A549 (cell line): ENCODE measurements at regions not wholly inside any gene's neighbourhood (a gene's known extent, or its start where the extent isn't known, plus 50 kb on each side); places are given as distances from the start of the nearest gene placed in this dataset.

ENCODE experiments used
- ATAC-seq, 2 experiments: fragments of 200-7000 bp in 1 of 2; fragments of >200 bp in 1 of 2; cut with Nextera tagmentation in 1 of 2; cut with Tn5 transposase in 1 of 2; 3 replicates each; pipeline versions ENCODE4 v1.8.0 to v1.9.1; 2018 to 2020; ENCODE audit warnings: mild to moderate bottlenecking in 1 of 2, moderate library complexity in 1 of 2
- CTCF ChIA-PET: fragments of 300-600 bp; sonication (Branson Sonifier 250); formaldehyde crosslinking; extraction: SDS; loops from one replicate; lab custom pipeline; 2021; ENCODE audit warnings: antibody characterized with exemption, inconsistent platforms; lab: Yijun Ruan, JAX
- POLR2A ChIA-PET: fragments of 350-600 bp; formaldehyde crosslinking; extraction: SDS; loops from one replicate; lab custom pipeline; 2021; ENCODE audit warnings: antibody characterized with exemption, inconsistent platforms; lab: Yijun Ruan, JAX
- DNase-seq, 2 experiments: peaks; one replicate each; pipeline versions ENCODE4 v3.0.0 to v3.0.0-alpha.2; 2011 to 2016; ENCODE audit warnings: low read depth in 1 of 2, low spot score in 1 of 2
- FAIRE-seq: peaks from 2 replicates; lab custom pipeline; 2011; peaks lifted over from hg19 to GRCh38; lab: Jason Lieb, UNC
- H3K27ac ChIP-seq, 2 experiments: fragments of >200 bp; sonication (Bioruptor Twin); formaldehyde crosslinking; 3 replicates each; pipeline ENCODE4 v1.5.1; 2016 to 2017
- H3K4me1 ChIP-seq: fragments of >200 bp; sonication (Bioruptor Twin); formaldehyde crosslinking; 3 replicates; pipeline ENCODE4 v1.6.1; 2016
- H3K4me2 ChIP-seq: fragments of >200 bp; sonication (Bioruptor Twin); formaldehyde crosslinking; 3 replicates; pipeline ENCODE4 v1.6.1; 2016
- H3K4me3 ChIP-seq: fragments of >200 bp; sonication (Bioruptor Twin); formaldehyde crosslinking; 3 replicates; pipeline ENCODE4 v1.5.1; 2016
- H3K9me3 ChIP-seq: fragments of >200 bp; sonication (Bioruptor Twin); formaldehyde crosslinking; 3 replicates; pipeline ENCODE4 v1.6.1; 2016
- CBX8 ChIP-seq: fragments of 200-600 bp; sonication (generic); IDR thresholded peaks from 2 replicates; pipeline ENCODE4 v1.6.1; 2016
- CEBPB ChIP-seq, 2 experiments: fragments of >200 bp in 1 of 2; sonication (Bioruptor Twin) in 1 of 2; formaldehyde crosslinking in 1 of 2; IDR thresholded peaks; 2 replicates each; pipeline ENCODE4 v1.6.1; 2012 to 2016
- CTCF ChIP-seq: fragments of >200 bp; sonication (Bioruptor Twin); formaldehyde crosslinking; IDR thresholded peaks from 3 replicates; pipeline ENCODE4 v1.5.1; 2016
- EHMT2 ChIP-seq: fragments of 200-600 bp; sonication (generic); IDR thresholded peaks from 2 replicates; pipeline ENCODE4 v1.6.1; 2016; ENCODE audit warnings: antibody characterized with exemption, low read depth, mild to moderate bottlenecking, moderate library complexity
- ELK1 ChIP-seq: fragments of 150-350 bp; IDR thresholded peaks from 2 replicates; pipeline ENCODE4 v1.6.1; 2014; ENCODE audit warnings: low read depth, mild to moderate bottlenecking, low read length
- FOSL2 ChIP-seq, 2 experiments: fragments of 450-650 bp in 1 of 2; fragments of >200 bp in 1 of 2; sonication (Bioruptor Twin) in 1 of 2; formaldehyde crosslinking; IDR thresholded peaks; 2 replicates each; pipeline versions ENCODE4 v1.5.0 to v1.6.1; 2016 to 2020; ENCODE audit warnings: mild to moderate bottlenecking in 1 of 2, moderate library complexity in 1 of 2
- FOXS1 ChIP-seq: fragments of 250-450 bp; sonication (Bioruptor Pico); IDR thresholded peaks from 2 replicates; pipeline ENCODE4 v1.5.0; 2020; ENCODE audit warnings: mild to moderate bottlenecking, moderate library complexity
- HEYL ChIP-seq: fragments of 250-450 bp; sonication (Bioruptor Pico); IDR thresholded peaks from 2 replicates; pipeline ENCODE4 v1.8.0; 2021; ENCODE audit warnings: mild to moderate bottlenecking, moderate library complexity
- HOXB13 ChIP-seq: fragments of 250-450 bp; sonication (Bioruptor Pico); IDR thresholded peaks from 2 replicates; pipeline ENCODE4 v1.5.0; 2020; ENCODE audit warnings: low read depth, mild to moderate bottlenecking, moderate library complexity
- JUN ChIP-seq, 2 experiments: fragments of >200 bp; sonication (Bioruptor Twin); formaldehyde crosslinking; IDR thresholded peaks; 2 replicates in 1 of 2; 3 replicates in 1 of 2; pipeline ENCODE4 v1.6.1; 2016 to 2017
- KDM1A ChIP-seq: fragments of 200-600 bp; sonication (generic); IDR thresholded peaks from 2 replicates; pipeline ENCODE4 v1.6.1; 2016; ENCODE audit warnings: low read depth, mild to moderate bottlenecking
- MAFK ChIP-seq: fragments of 450-650 bp; IDR thresholded peaks from 2 replicates; pipeline ENCODE4 v1.6.1; 2014; ENCODE audit not compliant: partially characterized antibody
- MAZ ChIP-seq: fragments of 150-350 bp; IDR thresholded peaks from 2 replicates; pipeline ENCODE4 v1.6.1; 2014; ENCODE audit warnings: antibody characterized with exemption, low read depth, low read length, borderline replicate concordance
- NFE2L2 ChIP-seq: fragments of 150-350 bp; conservative IDR thresholded peaks from 2 replicates; pipeline ENCODE4 v1.6.1; 2014; ENCODE audit warnings: low read length
- NPAS2 ChIP-seq: fragments of 250-450 bp; sonication (Bioruptor Pico); IDR thresholded peaks from 2 replicates; pipeline ENCODE4 v1.8.0; 2022; ENCODE audit warnings: mild to moderate bottlenecking, moderate library complexity, borderline replicate concordance
- POLR2AphosphoS2 ChIP-seq: conservative IDR thresholded peaks from 2 replicates; pipeline ENCODE4 v1.6.1; 2012; ENCODE audit warnings: low read length, improper control_type of control experiment, inconsistent platforms
- RCOR1 ChIP-seq: fragments of 150-350 bp; IDR thresholded peaks from 2 replicates; pipeline ENCODE4 v1.6.1; 2014; ENCODE audit warnings: antibody characterized with exemption, low read length, low read depth
- REST ChIP-seq: fragments of 200-600 bp; sonication (generic); IDR thresholded peaks from 2 replicates; pipeline ENCODE4 v1.6.1; 2016; ENCODE audit warnings: antibody characterized with exemption, mild to moderate bottlenecking, moderate library complexity
- RFX5 ChIP-seq: fragments of 450-650 bp; IDR thresholded peaks from 2 replicates; pipeline ENCODE4 v1.7.1; 2014; ENCODE audit warnings: antibody characterized with exemption, mild to moderate bottlenecking, moderate library complexity
- RNF2 ChIP-seq: fragments of 200-600 bp; sonication (generic); IDR thresholded peaks from 2 replicates; pipeline ENCODE4 v1.6.1; 2016; ENCODE audit warnings: low read depth, mild to moderate bottlenecking, antibody characterized with exemption, moderate library complexity, borderline replicate concordance
- SMC3 ChIP-seq: fragments of >200 bp; sonication (Bioruptor Twin); formaldehyde crosslinking; IDR thresholded peaks from 3 replicates; pipeline ENCODE4 v1.6.1; 2018; ENCODE audit warnings: inconsistent platforms
- ZC3H11A ChIP-seq: fragments of 450-650 bp; IDR thresholded peaks from 2 replicates; pipeline ENCODE4 v1.6.1; 2014; ENCODE audit warnings: antibody characterized with exemption, mild to moderate bottlenecking
- ZNF302 ChIP-seq: fragments of 250-450 bp; sonication (Bioruptor Pico); IDR thresholded peaks from 2 replicates; pipeline ENCODE4 v1.9.0; 2021; ENCODE audit warnings: inconsistent platforms, mild to moderate bottlenecking, moderate library complexity
- ZSCAN20 ChIP-seq: fragments of 250-450 bp; sonication (Bioruptor Pico); IDR thresholded peaks from 2 replicates; pipeline ENCODE4 v1.8.0; 2022; ENCODE audit warnings: mild to moderate bottlenecking, moderate library complexity
- WGBS: methylation state at CpG from one replicate; pipeline ENCODE4 v1.1.6; 2017; ENCODE audit errors: missing lambda C conversion rate; 5-methylcytosine and 5-hydroxymethylcytosine counted together
- TF ChIP-seq, protein P1 (sequence below): fragments of >200 bp; sonication (Bioruptor Twin); formaldehyde crosslinking; IDR thresholded peaks from 3 replicates; pipeline ENCODE4 v1.6.1; 2016
- TF ChIP-seq, protein P2 (sequence below): fragments of 450-650 bp; IDR thresholded peaks from 2 replicates; pipeline ENCODE4 v1.6.1; 2014; ENCODE audit warnings: antibody characterized with exemption

GRCh38 chr18:40980171-40980570, 974.9 kb upstream of the PIK3C3 start:
- H3K4me1 ChIP-seq, result no peaks in the 10 kb centered on the region
- H3K4me3 ChIP-seq, result no peak overlapping the region
- CTCF ChIA-PET, result no interaction called here
- no peak for ATAC-seq
- no peak overlapping the region for H3K27ac ChIP-seq
- 0% methylated on average over 2 of the region's 2 CpGs for WGBS
- no peak for TF ChIP-seq FOSL2 (IDR thresholded peaks at IDR 0.05)
- no peak for TF ChIP-seq FOSL2 (CRISPR knock-in tag; IDR thresholded peaks at IDR 0.05)
- no peak for TF ChIP-seq POLR2AphosphoS2
- TF ChIP-seq FOXS1, result no peak
- no peak for TF ChIP-seq ZNF302 (CRISPR knock-in tag)
- TF ChIP-seq CBX8, result no peak
- TF ChIP-seq MAZ, result no peak
- TF ChIP-seq CEBPB (IDR thresholded peaks at IDR 0.05), result no peak
- TF ChIP-seq, protein P1, sequence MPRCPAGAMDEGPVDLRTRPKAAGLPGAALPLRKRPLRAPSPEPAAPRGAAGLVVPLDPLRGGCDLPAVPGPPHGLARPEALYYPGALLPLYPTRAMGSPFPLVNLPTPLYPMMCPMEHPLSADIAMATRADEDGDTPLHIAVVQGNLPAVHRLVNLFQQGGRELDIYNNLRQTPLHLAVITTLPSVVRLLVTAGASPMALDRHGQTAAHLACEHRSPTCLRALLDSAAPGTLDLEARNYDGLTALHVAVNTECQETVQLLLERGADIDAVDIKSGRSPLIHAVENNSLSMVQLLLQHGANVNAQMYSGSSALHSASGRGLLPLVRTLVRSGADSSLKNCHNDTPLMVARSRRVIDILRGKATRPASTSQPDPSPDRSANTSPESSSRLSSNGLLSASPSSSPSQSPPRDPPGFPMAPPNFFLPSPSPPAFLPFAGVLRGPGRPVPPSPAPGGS, result no peak
- TF ChIP-seq ZC3H11A, result no peak
- TF ChIP-seq ZSCAN20 (CRISPR knock-in tag), result no peak
- TF ChIP-seq RCOR1, result no peak
- no peak for TF ChIP-seq KDM1A
- TF ChIP-seq RNF2, result no peak
- TF ChIP-seq RFX5, result no peak
- TF ChIP-seq, protein P2, sequence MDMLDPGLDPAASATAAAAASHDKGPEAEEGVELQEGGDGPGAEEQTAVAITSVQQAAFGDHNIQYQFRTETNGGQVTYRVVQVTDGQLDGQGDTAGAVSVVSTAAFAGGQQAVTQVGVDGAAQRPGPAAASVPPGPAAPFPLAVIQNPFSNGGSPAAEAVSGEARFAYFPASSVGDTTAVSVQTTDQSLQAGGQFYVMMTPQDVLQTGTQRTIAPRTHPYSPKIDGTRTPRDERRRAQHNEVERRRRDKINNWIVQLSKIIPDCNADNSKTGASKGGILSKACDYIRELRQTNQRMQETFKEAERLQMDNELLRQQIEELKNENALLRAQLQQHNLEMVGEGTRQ, result no peak
- TF ChIP-seq REST, result no peak
- no peak for TF ChIP-seq HEYL (CRISPR knock-in tag)
- no peak for FAIRE-seq
- DNase-seq, result no peak
- no peaks in the 10 kb centered on the region for H3K9me3 ChIP-seq
- POLR2A ChIA-PET, result no interaction called here
- H3K4me2 ChIP-seq, result no peak overlapping the region

DNA sequence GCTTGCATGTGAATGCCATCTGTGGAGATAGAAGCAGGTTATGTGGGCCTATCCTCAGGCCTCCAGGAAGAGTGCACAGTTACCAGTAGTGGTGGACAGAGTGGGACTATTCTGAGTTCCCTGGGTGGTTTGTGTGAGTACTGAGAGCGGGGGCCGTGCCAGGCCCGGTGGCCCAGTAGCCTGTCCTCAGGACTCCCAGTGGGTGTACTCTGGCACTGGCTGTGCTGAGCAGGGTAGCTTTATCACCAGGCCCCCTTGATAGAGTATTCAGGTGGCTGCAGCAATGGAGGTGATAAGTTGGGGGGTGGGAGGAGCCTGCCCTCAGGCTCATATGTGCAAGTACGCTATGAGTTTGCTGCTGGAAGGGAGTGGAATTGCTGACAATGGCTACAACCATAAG, 979.0 kb upstream of the PIK3C3 start:
- ChIA-PET POLR2A (no interaction called here), CTCF (no interaction called here)
- Histone ChIP-seq H3K9me3 (no peaks in the 10 kb centered on the region), H3K27ac (no peak overlapping the region), H3K4me1 (no peaks in the 10 kb centered on the region), H3K4me3 (no peak overlapping the region), H3K4me2 (no peak overlapping the region)
- FAIRE-seq, result no peak
- no peak for ATAC-seq
- DNase-seq, result no peak
- WGBS, result 72% methylated on average over 4 of the region's 4 CpGs
- TF ChIP-seq ELK1 (no peak), HOXB13 (CRISPR knock-in tag) (no peak), NPAS2 (no peak), MAFK (no peak), RCOR1 (no peak), CTCF (no peak), JUN (IDR thresholded peaks at IDR 0.05) (no peak), SMC3 (no peak), EHMT2 (no peak), ZSCAN20 (CRISPR knock-in tag) (no peak), NFE2L2 (no peak)
- TF ChIP-seq, protein P1, result no peak
